ENCODE measurements at regions not wholly inside any gene's neighbourhood (a gene's known extent, or its start where the extent isn't known, plus 50 kb on each side); places are given as distances from the start of the nearest gene placed in this dataset.

DNA sequence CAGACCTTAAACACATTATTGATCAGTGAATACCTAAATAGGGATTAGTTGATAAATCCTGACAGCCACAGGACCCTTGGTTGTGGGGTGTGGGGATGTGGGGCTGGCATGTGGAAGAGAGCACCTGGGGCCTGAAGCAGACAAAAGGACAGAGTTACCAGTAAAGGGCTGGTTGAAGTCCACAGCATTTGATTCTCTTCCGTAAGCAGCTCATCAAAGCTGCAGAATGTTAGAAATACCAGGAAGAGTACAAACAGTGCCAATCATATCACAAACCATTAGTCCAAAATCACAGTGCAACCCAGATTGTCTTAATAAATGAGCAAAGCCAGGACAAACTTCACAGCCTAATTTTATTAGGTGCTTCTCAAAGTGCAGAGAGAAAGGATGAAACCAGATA is 92.5 kb upstream of the KL start:
- DNase-seq (ENCODE audit: low read depth), result no peak
- Histone ChIP-seq H3K27me3 (ENCODE audit: control insufficient read depth, insufficient read depth, low read length) (no peaks in the 10 kb centered on the region), H3K36me3 (ENCODE audit: control insufficient read depth, insufficient read depth, low read length) (no peaks in the 10 kb centered on the region), H3K4me3 (ENCODE audit: low read depth, low read length) (no peak overlapping the region)
- TF ChIP-seq, protein P1, sequence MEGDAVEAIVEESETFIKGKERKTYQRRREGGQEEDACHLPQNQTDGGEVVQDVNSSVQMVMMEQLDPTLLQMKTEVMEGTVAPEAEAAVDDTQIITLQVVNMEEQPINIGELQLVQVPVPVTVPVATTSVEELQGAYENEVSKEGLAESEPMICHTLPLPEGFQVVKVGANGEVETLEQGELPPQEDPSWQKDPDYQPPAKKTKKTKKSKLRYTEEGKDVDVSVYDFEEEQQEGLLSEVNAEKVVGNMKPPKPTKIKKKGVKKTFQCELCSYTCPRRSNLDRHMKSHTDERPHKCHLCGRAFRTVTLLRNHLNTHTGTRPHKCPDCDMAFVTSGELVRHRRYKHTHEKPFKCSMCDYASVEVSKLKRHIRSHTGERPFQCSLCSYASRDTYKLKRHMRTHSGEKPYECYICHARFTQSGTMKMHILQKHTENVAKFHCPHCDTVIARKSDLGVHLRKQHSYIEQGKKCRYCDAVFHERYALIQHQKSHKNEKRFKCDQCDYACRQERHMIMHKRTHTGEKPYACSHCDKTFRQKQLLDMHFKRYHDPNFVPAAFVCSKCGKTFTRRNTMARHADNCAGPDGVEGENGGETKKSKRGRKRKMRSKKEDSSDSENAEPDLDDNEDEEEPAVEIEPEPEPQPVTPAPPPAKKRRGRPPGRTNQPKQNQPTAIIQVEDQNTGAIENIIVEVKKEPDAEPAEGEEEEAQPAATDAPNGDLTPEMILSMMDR (IDR thresholded peaks at IDR 0.05; ENCODE audit: insufficient read depth, low read length, poor library complexity, severe bottlenecking), result no peak

DNA sequence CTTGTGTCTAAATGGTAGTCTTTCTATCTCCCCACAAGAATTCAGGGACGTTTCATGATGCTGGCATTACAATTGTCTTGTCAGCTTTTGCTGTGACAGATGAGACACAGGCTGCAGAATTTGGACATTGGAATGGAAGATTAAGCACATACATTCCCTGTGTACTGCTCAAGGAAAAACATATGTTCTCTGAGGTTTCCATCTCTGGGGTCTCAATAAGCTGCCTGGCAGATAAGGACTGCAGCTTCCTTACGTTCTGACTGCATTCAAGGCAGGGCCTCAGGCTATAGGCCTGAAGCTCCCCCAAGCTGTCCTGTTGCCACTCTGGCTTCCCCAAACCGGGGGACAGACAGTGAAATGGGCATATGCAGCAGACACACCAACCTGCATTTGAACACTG is 91.3 kb upstream of the KL start:
- no peaks in the 10 kb centered on the region for H3K27me3 ChIP-seq (ENCODE audit: control insufficient read depth, insufficient read depth, low read length)
- no peak overlapping the region for H3K4me3 ChIP-seq (ENCODE audit: low read depth, low read length)
- TF ChIP-seq, protein P1 (IDR thresholded peaks at IDR 0.05; ENCODE audit: insufficient read depth, low read length, poor library complexity, severe bottlenecking), result no peak
- H3K36me3 ChIP-seq (ENCODE audit: control insufficient read depth, insufficient read depth, low read length), result no peaks in the 10 kb centered on the region
- DNase-seq (ENCODE audit: low read depth), result no peak

GRCh38 chr13:32925506-32925905 is 90.7 kb upstream of the KL start:
- no peak for DNase-seq (ENCODE audit: low read depth)
- no peaks in the 10 kb centered on the region for H3K36me3 ChIP-seq (ENCODE audit: control insufficient read depth, insufficient read depth, low read length)

GRCh38 chr13:32932376-32932775 is 83.8 kb upstream of the KL start:
- Histone ChIP-seq H3K4me3 (ENCODE audit: low read depth, low read length) (no peak overlapping the region), H3K36me3 (ENCODE audit: control insufficient read depth, insufficient read depth, low read length) (no peaks in the 10 kb centered on the region), H3K27me3 (ENCODE audit: control insufficient read depth, insufficient read depth, low read length) (no peaks in the 10 kb centered on the region)
- TF ChIP-seq, protein P1 (IDR thresholded peaks at IDR 0.05; ENCODE audit: insufficient read depth, low read length, poor library complexity, severe bottlenecking), result no peak
- no peak for DNase-seq (ENCODE audit: low read depth)

More at GRCh38 chr13:32925506-32925905, 90.7 kb upstream of the KL start:
- TF ChIP-seq, protein P1 (IDR thresholded peaks at IDR 0.05; ENCODE audit: insufficient read depth, low read length, poor library complexity, severe bottlenecking), result no peak
- Histone ChIP-seq H3K4me3 (ENCODE audit: low read depth, low read length) (no peak overlapping the region), H3K27me3 (ENCODE audit: control insufficient read depth, insufficient read depth, low read length) (no peaks in the 10 kb centered on the region)

GRCh38 chr13:32936716-32937115 is 79.5 kb upstream of the KL start:
- TF ChIP-seq, protein P1 (IDR thresholded peaks at IDR 0.05; ENCODE audit: insufficient read depth, low read length, poor library complexity, severe bottlenecking), result no peak
- no peaks in the 10 kb centered on the region for H3K27me3 ChIP-seq (ENCODE audit: control insufficient read depth, insufficient read depth, low read length)
- H3K36me3 ChIP-seq (ENCODE audit: control insufficient read depth, insufficient read depth, low read length), result no peaks in the 10 kb centered on the region
- H3K4me3 ChIP-seq (ENCODE audit: low read depth, low read length), result no peak overlapping the region
- DNase-seq (ENCODE audit: low read depth), result no peak

- Histone ChIP-seq H3K27me3 (ENCODE audit: control insufficient read depth, insufficient read depth, low read length) (no peaks in the 10 kb centered on the region), H3K36me3 (ENCODE audit: control insufficient read depth, insufficient read depth, low read length) (no peaks in the 10 kb centered on the region), H3K4me3 (ENCODE audit: low read depth, low read length) (no peak overlapping the region)
- no peak for DNase-seq (ENCODE audit: low read depth)
- TF ChIP-seq, protein P1 (IDR thresholded peaks at IDR 0.05; ENCODE audit: insufficient read depth, low read length, poor library complexity, severe bottlenecking), result no peak
These were observed 77.9 kb upstream of the KL start for GRCh38 chr13:32938314-32938713.

Data from kidney epithelial cell (primary cell).